ENCODE measurements at regions not wholly inside any gene's neighbourhood (a gene's known extent, or its start where the extent isn't known, plus 50 kb on each side); places are given as distances from the start of the nearest gene placed in this dataset.
"Not testable (repeated sequence)": the region's sequence is repeated elsewhere in the genome, so short reads cannot be mapped to it uniquely, and the experiment has no call there.

DNA sequence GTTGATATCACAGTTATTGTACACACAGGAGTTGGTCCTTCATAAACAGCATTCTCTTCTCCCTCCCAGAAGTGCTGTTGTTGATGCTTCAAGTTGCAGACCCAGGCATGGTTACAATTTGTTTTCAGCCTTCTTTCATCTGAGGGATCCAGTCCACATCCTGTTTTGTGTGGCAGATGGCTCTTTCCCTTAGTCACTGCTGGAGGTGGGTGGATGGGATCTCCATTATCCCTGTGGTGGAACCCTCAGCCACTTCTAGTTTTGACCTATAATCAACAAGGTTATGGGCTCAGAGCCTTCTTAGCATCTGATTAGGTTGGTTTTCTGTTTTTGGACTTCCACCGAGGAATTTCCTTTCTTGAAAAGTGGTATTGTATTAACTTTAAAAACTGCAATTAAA, 214.2 kb downstream of the SH2D4B start:
- no peak for DNase-seq

DNA sequence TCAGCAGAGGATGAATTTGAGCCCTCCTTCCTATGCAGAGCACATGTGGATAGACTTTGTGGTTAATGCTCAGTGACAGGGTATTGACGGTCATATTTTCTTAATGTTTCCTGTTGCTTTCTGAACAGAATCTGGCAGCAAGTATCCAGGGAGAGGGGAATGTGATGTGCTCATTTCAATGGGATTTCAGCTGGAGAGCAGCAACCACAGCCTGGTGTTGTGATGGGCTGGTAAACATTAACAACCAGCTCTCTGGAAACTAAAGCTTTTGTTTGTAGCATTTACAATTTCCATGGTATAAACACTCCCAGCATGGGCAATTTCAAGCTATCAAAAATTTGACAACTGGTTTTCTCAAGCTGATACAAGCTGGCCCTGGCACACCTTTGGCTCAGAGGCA, 215.9 kb downstream of the SH2D4B start:
- DNase-seq, result no peak

DNA sequence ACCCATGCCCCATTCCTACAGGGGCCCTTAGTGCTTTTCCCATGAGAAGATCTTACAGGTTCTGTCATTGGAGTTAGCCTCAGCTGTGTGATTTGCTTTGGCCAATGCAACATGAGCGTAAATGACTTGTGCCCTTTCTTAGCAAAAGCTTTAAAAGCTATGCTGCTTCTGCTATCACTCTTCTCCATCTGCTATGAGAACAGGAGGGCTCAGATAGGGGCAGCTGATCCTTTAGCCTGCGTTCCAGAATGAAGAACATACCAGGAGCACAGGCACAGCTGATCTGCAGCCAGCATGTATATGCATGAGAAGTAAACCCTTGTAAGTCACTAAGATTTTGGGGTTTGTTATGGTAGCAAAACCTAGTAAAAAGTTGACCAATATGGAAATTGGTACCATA, 218.2 kb downstream of the SH2D4B start:
- no peak for DNase-seq

DNA sequence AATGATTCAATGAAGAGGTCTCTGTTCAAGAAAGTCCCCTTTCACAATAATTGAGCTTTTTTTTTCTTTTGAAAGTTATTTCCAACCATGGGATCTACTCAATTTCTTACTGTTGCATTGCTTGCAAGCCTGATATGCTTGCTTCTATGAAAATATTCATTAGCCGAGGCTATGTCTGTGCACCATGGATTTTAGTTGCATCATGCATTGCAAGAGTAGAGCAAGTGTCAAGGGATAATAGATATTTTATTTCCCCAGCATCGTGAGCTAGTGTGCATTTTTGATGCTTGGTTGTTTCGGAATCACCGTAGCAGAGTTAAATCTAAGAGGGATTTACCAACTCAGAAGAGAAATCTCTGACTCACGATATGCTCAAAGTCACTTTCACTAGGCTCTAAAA, 222.0 kb downstream of the SH2D4B start:
- DNase-seq, result no peak

DNA sequence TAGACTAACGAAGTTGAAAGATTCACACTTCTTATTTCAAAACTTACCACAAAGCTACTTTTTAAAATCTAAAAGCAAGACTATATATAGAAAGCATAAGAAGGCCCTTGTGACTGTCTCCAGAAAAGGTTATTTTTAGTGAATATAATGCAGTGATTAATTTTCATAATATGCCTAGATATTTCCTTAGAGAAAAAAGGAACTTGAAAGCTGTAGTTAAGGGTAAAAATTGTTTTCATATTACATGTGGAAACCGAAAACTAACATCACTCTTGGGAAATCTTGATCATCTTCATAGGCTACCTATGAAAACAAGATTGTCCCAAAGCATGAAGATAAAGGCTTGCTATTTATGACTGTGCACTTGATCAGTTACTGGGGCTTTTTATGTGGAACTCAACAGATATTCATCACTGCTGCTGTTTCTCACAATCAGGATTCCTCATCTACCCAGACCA, 223.2 kb downstream of the SH2D4B start:
- no peak for DNase-seq

DNA sequence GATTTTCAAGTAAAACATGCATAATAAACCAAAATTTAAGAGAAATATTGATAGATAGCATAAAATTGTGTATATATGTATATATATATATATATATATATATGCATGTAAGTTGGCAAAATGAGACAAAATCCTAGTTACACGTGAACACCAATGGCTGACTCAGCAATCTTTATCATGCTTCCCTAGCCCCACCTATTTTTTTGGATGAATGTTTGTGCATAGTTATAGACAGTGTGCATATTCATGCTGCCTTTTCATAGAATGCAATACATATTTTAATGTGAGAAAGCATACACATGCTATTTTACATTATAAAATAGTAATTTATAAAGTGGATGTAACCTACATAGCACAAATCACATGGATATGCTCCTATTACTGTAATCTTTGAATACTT, 230.3 kb downstream of the SH2D4B start:
- no peak for DNase-seq

DNA sequence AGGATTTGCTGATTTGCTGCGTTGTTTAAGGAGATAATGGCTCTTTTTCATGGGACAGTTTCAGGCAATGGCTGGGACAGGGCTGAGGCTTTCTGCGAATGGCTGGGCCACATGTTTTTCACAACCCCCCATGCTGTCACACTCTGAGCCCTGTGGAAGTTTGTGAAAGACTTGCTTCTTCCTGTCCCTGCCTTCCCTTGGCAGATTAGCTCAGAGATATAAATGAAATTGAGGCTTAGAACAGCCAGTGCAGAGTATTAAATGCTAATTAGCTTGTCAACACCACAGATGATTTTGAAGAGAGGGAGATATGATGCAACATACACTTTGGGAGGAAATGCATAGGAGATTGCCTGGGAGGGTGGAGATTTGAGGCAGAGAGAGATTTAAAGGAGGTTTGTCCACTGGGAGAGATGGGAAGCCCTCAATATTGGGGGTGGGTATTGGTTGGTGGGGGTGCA, 232.0 kb downstream of the SH2D4B start:
- DNase-seq, result no peak

DNA sequence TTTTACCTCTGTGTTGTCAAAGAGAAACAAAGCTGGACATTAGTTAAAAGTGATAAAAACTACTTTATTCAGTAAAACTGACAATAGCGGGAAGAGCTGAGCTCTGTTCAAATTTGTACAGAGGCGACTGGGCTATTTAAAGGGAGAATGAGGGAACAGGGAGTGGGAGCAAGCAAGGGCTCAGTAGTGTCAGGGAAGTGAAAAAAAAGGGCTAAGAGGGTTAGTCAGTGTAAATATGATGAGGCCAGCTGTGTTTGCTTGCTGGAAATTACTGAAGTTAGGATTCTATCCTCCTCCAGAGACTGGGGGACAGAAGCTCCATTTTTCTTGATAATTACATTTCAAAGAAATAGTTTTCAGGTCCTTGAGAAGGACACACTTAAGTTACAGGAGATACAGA, 232.5 kb downstream of the SH2D4B start:
- no peak for DNase-seq

DNA sequence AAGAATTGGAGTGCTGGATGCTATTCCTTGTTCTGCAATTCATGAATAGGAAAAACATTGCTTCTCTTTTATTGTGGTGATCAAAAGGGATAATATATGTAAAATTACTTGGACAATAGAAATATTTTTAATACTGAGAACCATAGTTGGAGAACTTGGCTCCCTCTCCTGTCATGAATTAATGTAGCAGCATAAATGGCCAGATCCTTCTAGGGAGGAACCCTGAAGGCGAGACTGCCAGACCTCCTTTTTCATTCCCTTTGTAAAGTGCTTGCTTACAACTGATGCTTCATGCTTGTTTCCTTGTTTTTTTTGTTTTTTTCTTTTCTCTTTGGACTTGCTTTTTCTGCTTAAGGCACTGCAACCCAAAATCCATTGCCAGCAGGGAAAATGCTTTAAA, 233.6 kb downstream of the SH2D4B start:
- no peak for DNase-seq

DNA sequence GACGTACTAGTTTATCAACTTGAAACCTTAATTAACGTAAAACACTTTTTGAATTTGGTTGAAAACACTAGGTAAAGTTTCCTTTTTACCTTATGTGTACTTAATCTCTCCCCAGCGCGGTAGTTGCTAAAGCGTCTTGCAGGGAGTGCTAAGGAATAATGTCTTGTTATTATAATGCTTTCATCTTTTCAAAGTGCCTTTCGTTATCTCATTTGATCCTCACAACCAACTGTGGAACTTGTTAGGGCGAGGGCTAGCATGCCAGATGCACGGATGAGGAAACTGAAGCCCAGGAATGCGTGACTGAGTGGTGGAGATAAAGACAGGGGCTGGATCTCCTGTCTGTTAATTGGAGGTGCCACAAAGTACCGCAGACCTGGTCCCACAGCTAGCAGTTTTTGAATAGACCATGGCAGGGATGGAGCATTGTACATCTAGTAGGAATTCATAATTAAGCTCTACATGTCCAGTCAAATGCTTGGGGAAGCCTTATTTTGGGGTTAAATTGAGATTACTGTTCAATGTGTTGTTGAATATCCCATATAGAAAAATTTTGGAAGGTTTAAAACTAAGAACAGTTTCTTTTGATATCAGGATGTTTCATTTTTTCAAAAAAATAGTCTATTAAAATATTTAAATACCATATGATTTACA, 234.3 kb downstream of the SH2D4B start:
- DNase-seq, result no peak

DNA sequence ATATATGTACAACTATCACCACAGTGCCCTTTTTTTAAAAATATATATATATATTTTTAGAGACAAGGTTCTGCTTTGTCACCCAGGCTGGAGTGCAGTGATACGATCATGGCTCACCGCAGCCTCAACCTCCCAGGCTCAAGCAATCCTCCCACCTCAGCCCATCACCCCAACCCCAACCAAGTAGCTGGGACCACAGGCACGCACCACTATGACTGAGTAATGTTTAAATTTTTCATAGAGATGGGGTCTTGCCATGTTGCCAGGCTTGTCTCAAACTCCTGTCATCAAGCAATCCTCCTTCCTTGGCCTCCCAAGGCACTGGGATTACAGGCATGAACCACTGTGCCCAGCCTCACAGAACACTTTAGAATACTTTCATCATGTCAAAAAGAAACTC, 234.9 kb downstream of the SH2D4B start:
- DNase-seq, result no peak

DNA sequence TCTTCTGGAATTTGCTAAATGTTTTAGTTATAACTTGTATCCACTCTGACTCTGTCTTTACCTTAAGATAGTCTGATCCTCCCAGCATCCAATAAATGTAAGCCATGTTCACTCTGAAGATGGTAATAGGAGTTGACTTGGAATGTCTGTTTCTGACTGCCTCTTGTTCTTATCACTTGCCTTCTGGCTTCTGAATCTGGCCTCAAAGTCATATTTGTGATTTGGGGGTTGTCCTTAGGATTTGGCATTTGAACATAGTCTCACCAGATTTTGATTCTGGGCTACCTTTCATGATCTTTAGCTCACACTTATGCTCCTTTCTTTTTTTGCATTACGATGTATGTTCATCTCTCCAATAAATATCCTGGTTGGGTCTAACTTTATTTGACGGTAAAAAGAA, 247.0 kb downstream of the SH2D4B start:
- no peak for DNase-seq

DNA sequence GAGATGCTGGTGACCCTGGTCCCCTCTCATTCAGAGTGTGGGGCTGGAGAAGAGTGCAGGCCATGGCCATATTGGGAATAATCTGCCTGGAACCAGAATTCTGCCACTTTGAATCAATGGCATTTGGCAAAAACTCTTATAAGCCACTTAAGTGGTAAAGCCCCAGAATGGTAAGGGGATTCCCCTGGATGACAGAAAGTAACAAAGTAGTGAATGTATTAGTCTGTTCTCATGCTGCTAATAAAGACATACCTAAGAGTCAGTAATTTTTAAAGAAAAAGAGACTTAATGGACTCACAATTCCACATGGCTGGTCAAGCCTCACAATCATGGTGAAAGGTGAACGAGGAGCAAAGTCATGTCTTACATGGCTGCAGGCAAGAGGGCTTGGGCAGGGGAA, 248.6 kb downstream of the SH2D4B start:
- DNase-seq, result no peak

DNA sequence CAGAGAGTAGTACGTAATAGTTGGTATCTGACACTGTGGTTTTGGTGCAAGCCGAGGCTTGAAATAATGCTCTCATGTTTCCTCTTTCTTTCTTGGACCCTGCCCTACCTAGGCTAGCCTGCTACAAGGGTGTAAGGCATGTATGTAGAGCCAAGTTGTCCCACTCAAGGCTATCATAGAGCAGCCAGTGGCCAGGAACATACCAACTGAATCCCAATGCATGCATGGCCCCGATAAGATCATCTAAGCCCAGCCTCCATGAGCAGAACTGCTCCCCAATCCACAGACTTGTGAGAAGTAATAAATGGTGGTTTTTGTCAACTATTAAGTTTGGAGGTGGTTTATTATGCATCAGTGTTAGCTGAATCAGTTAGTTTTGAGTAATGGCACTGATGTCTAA, 250.2 kb downstream of the SH2D4B start:
- no peak for DNase-seq

DNA sequence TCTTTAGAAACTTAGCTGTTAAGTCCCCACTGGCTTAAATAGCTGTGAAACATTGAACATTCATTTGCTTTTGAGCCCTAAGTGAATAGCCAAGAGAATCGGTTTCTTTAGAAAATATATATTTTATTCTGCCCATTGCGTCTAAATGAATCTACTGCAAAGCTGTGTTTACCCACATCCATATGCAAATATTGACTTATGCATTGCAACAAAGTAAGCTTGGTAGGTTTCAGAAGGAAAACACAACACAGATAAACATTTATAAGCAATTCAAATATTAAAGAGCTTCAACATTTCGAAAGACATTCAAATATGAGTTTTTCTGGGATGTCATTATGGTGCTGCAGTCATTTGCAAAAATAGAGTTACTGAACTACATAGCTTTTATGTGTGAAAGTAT, 257.3 kb downstream of the SH2D4B start:
- DNase-seq, result no peak

DNA sequence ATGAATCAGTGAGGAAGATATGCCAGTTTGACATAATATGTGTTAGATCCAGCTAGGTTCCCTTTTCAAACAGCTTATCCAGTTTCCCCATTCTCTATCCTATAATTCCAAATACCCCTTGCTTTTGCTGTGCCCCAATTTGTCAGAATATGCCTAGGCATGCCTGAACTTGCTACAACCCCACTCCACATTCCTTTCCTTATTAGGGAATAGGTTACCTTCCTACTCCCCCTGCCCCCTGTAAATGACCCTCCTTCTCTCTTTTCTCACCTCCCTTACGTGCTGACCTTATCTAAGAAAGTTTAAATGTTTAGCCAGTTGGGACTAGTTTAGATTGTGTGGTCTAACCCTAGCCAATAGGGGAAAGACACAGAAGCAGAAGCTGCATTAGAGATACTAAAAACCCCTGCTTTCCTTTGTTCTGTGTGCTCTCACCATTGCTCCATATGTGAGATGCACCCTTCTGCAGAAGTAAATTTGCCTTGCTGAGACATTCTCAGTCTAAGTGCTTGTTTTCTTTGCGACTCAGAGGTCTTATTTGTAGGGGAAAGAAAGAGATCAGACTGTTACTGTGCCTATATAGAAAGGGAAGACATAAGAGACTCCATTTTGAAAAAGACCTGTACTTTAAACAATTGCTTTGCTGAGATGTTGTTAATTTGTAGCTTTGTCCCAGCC, 267.8 kb downstream of the SH2D4B start:
- DNase-seq, result no peak

DNA sequence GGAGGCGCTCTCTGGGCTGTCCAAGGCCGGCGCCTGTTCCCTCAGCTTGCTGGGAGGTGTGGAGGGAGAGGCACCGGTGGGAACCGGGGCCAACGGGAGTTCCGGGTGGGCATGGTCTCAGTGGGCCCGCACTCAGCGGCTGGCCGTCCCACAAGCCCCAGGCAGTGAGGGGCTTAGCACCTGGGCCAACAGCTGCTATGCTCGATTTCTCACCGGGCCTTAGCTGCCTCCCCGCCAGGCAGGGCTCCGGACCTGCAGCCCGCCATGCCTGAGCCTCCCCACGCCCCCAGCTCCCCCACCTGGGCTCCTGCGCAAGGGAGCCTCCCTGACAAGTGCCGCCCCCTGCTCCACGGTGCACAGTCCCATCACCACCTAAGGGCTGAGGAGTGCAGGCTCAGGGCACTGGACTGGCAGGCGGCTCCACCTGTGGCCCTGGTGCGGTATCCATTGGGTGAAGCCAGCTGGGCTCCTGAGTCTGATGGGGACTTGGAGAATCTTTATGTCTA, 276.5 kb downstream of the SH2D4B start:
- DNase-seq, result no peak

DNA sequence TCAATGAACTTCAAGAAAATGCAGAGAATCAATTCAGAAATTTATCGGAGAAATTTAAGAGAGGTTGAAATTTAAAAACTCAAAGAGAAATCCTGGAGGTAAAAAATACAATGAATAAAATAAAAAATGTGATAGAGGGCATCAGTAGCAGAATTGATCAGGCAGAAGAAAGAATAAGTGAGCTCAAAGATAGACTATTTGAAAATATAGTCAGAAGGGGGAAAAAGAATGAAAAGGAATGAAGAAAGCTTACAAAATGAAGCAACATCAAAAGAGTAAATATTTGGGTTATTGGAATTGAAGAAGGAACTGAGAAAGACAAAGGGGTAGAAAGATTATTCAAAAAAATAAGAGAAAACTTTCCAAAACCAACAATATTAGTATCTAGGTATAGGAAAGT, 291.4 kb downstream of the SH2D4B start:
- no peak for DNase-seq

DNA sequence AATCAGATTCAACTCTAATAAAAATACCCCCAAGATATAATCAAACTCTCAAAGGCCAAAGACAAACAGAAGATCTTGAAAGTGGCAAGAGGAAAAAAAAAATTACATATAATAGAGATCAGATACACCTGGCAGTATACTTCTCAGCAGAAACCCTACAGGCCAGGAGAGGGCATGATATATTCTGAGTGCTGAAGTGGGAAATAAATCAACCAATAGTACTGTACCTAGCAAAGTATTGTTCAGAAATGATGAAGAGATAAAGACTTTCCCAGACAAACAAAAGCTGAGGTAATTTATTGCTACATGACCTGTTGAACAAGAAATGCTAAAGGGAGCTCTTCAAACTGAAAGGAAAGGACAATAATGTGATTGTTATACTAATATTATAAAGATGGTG, 291.9 kb downstream of the SH2D4B start:
- no peak for DNase-seq

DNA sequence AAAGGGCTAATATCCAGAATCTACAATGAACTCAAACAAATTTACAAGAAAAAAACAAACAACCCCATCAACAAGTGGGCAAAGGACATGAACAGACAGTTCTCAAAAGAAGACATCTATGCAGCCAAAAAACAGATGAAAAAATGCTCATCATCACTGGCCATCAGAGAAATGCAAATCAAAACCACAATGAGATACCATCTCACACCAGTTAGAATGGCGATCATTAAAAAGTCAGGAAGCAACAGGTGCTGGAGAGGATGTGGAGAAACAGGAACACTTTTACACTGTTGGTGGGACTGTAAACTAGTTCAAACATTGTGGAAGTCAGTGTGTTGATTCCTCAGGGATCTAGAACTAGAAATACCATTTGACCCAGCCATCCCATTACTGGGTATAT, 295.0 kb downstream of the SH2D4B start:
- not testable (repeated sequence) for DNase-seq

DNA sequence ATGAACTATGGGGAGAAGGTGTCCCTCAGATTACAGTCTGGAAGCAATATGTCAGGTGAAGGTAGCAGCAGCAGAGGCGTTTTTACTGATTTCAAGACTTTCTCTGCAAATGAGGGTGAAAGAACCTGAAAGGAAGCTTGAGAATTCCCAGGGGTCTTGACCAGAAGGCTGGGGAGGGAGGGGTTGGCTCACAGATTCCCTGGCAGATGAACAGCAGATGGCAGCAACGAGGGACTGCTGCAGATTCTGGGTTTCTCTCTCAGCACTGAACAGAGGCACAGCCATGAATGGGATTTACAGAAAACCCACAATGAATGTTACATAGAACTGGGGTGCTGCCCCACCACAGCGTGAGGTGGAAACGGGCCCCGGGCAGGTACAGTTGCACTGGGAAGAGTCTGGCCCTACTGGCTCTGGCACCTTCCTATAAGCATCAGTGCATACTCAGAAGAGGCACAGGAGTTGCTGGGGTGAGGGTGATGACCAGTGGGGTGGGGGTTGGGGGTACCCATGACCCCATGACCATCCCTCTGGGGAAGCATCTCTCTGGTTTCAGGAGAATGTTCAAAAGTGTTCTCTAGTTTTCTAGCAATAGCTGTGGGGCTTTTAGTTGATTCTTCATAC, 317.8 kb downstream of the SH2D4B start:
- DNase-seq, result no peak

DNA sequence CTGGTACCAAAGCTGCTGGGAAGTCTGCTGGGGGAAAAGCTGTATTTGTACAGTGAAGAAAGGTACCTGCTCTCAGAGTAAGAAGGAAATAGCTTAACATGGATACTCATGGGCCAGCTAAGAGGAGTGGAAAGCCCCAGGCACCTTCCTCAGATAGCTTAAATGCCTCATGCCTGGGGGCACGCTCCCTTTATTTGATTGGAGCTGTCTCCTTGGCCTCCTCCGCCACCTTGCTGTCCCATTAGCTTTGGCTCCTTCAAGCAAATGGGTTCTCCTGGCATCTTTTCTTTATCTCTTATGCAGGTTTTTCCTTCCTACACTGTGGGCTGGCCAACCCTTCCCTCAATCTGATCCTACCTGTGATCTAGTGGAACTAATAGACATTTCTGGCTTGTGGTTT, 318.5 kb downstream of the SH2D4B start:
- DNase-seq, result no peak

DNA sequence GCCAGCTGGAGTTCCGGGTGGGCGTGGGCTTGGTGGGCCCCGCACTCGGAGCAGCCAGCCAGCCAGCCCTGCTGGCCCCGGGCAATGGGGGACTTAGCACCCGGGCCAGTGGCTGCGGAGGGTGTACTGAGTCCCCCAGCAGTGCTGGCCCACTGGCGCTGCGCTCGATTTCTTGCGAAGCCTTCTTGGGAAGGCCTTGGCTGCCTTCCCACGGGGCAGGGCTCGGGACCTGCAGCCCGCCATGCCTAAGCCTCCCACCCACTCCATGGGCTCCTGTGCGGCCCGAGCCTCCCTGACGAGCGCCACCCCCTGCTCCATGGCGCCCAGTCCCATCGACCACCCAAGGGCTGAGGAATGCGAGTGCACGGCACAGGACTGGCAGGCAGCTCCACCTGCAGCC, 321.6 kb downstream of the SH2D4B start:
- DNase-seq, result not testable (repeated sequence)

DNA sequence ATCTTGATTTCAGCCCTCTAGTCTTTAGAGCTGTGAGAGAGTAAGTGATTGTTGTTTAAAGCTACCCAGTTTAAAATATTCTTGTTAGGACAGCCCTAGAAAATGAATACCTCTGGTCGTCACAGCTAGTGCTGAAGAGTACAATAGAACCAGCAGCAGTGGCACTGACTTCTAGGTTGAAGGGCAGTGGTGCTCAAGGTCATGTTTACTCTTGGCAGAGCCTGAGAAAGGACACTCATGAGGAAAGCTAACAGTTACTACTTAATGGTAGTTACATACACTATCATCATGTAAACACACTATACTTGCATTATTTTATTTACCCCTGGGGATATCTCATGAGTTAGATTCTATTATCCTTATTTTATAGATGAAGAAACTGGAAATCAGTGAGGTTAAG, 323.0 kb downstream of the SH2D4B start:
- no peak for DNase-seq

Data from NCI-H524 treated with DMSO at 0.1 percent for 48 hours (cell line).